ENCODE measurements at regions not wholly inside any gene's neighbourhood (a gene's known extent, or its start where the extent isn't known, plus 50 kb on each side); places are given as distances from the start of the nearest gene placed in this dataset.

- TF ChIP-seq ZNF462 (CRISPR knock-in tag; IDR thresholded peaks at IDR 0.05), result no peak
- TF ChIP-seq NANOG (IDR thresholded peaks at IDR 0.05; ENCODE audit: borderline replicate concordance), result no peak
Measured at GRCh38 chr2:134774786-134775641, 56.2 kb upstream of the TMEM163 start (continued).

GRCh38 chr2:134776836-134777235 lies 58.0 kb upstream of the TMEM163 start:
- Mint-ChIP-seq H3K4me1 (peaks cover 19% of the 10 kb centered on the region), H3K36me3 (ENCODE audit: low read depth) (no peaks in the 10 kb centered on the region), H3K9me3 (no peaks in the 10 kb centered on the region), H3K27me3 (ENCODE audit: insufficient read depth, low read depth, poor library complexity) (peaks cover 12% of the 10 kb centered on the region), H3K4me3 (no peak overlapping the region), H3K27ac (no peak overlapping the region)
- Histone ChIP-seq H2AFZ (no peak overlapping the region), H3K9me2 (ENCODE audit: insufficient read depth) (peaks cover 10% of the 10 kb centered on the region), H3K4me2 (no peak overlapping the region), H4K20me1 (replicated peaks; ENCODE audit: insufficient read depth) (no peaks in the 10 kb centered on the region), H3K36me3 (ENCODE audit: insufficient read depth) (no peaks in the 10 kb centered on the region), H3K4me3 (no peak overlapping the region), H3K27ac (ENCODE audit: low read depth) (no peak overlapping the region), H3F3A (replicated peaks; ENCODE audit: low read depth) (no peaks in the 10 kb centered on the region), H3K4me1 (ENCODE audit: insufficient read depth) (peaks cover 18% of the 10 kb centered on the region), H3K79me2 (replicated peaks; ENCODE audit: insufficient read depth) (no peaks in the 10 kb centered on the region), H3K27me3 (ENCODE audit: insufficient read depth) (no peaks in the 10 kb centered on the region)
- no peak for ATAC-seq
- DNase-seq (ENCODE audit: low spot score), result no peak
- no peak for TF ChIP-seq ETS1 (IDR thresholded peaks at IDR 0.05)
- TF ChIP-seq STAT1 (IDR thresholded peaks at IDR 0.05; ENCODE audit: unreplicated experiment), result no peak
- no peak for TF ChIP-seq POLR2AphosphoS5 (IDR thresholded peaks at IDR 0.05; ENCODE audit: low read depth)
- TF ChIP-seq ZNF331 (CRISPR knock-in tag; IDR thresholded peaks at IDR 0.05; ENCODE audit: low read depth), result no peak
- TF ChIP-seq JUNB (IDR thresholded peaks at IDR 0.05; ENCODE audit: unreplicated experiment), result no peak
- no peak for TF ChIP-seq CTCF (conservative IDR thresholded peaks at IDR 0.05; ENCODE audit: low read depth in 2 of 2)
- no peak for TF ChIP-seq CREB1 (CRISPR knock-in tag; IDR thresholded peaks at IDR 0.05; ENCODE audit: low read depth)
- no peak for TF ChIP-seq ZNF114 (CRISPR knock-in tag; IDR thresholded peaks at IDR 0.05)
